ENCODE measurements at regions not wholly inside any gene's neighbourhood (a gene's known extent, or its start where the extent isn't known, plus 50 kb on each side); places are given as distances from the start of the nearest gene placed in this dataset.

GRCh38 chr11:36790526-36790925 is 192.5 kb upstream of the RAG2 start:
- no peak overlapping the region for H2BK20ac ChIP-seq (ENCODE audit: low read depth, low read length, poor library complexity, severe bottlenecking)
- Mint-ChIP-seq H3K4me1 (peaks cover 9 to 12% of the 10 kb centered on the region in 2 experiments), H3K4me3 (no peak overlapping the region), H3K9me3 (peaks cover 4 to 5% of the 10 kb centered on the region in 2 experiments; a peak in 4 of 5 replicates), H3K36me3 (ENCODE audit: insufficient read depth in 1 of 3, low read depth in 3 of 3) (no peaks in the 10 kb centered on the region; a peak in 1 of 7 replicates), H3K27ac (no peak overlapping the region), H3K27me3 (ENCODE audit: low read depth) (no peaks in the 10 kb centered on the region; the same call in 1 of the 2 replicates)
- H4K20me1 ChIP-seq (ENCODE audit: control insufficient read depth, insufficient read depth, insufficient read length), result no peaks in the 10 kb centered on the region
- DNase-seq, result no peak
- H3K4me1 ChIP-seq (ENCODE audit: insufficient read depth, low read length), result no peaks in the 10 kb centered on the region; the same call in 1 of the 2 replicates
- H3T11ph ChIP-seq (ENCODE audit: low read length), result no peak overlapping the region
- no peak overlapping the region for H4K5ac ChIP-seq (ENCODE audit: insufficient read length, low read depth, low read length)
- H2AFZ ChIP-seq (ENCODE audit: low read length), result no peak overlapping the region
- H2BK120ac ChIP-seq (ENCODE audit: low read depth, low read length, poor library complexity, severe bottlenecking), result no peak overlapping the region
- no peak overlapping the region for H3K9ac ChIP-seq (ENCODE audit: extremely low read depth, insufficient read length, low read length)
- H2BK5ac ChIP-seq (ENCODE audit: insufficient read length, low read length), result no peak overlapping the region
- no peaks in the 10 kb centered on the region for H3K79me1 ChIP-seq (ENCODE audit: insufficient read depth, low read depth, low read length, poor library complexity, severe bottlenecking)
- no peak overlapping the region for H3K18ac ChIP-seq (ENCODE audit: insufficient read length, low read depth, low read length)
- H3K23ac ChIP-seq (ENCODE audit: insufficient read length, low read depth, low read length), result no peak overlapping the region
- no CpG with 5 or more reads among the region's 3 CpGs for WGBS (ENCODE audit: extremely low coverage, insufficient read length, low lambda C conversion rate)
- H4K8ac ChIP-seq (replicated peaks; ENCODE audit: insufficient read length, low read depth, low read length), result no peak overlapping the region
- no peaks in the 10 kb centered on the region for H3K9me3 ChIP-seq (ENCODE audit: control insufficient read depth, low read depth, low read length)
- no peak overlapping the region for H3K4me2 ChIP-seq (ENCODE audit: insufficient read depth, insufficient read length, low read length)
- no peaks in the 10 kb centered on the region for H3K23me2 ChIP-seq (ENCODE audit: insufficient read length, low read depth, low read length, poor library complexity, severe bottlenecking)
- H2AK5ac ChIP-seq (ENCODE audit: insufficient read length, low read length), result no peak overlapping the region
- no peak overlapping the region for H3K4ac ChIP-seq (ENCODE audit: low read depth, low read length)
- no peak for TF ChIP-seq CTCF (conservative IDR thresholded peaks at IDR 0.05)
- no peak overlapping the region for H2BK12ac ChIP-seq (ENCODE audit: insufficient read length, low read depth, low read length)
- H3K27me3 ChIP-seq (ENCODE audit: insufficient read depth, low read length), result no peaks in the 10 kb centered on the region
- H3K27ac ChIP-seq (ENCODE audit: insufficient read length, low read depth, low read length), result no peak overlapping the region
- no peak overlapping the region for H2BK15ac ChIP-seq (ENCODE audit: low read depth, low read length)
- no peak overlapping the region for H3K56ac ChIP-seq (ENCODE audit: insufficient read length, low read depth, low read length)
- no peaks in the 10 kb centered on the region for H3K79me2 ChIP-seq (ENCODE audit: insufficient read depth, low read length)
- no peak overlapping the region for H3K14ac ChIP-seq (ENCODE audit: insufficient read depth, low read length)
- H4K91ac ChIP-seq (ENCODE audit: insufficient read length, low read depth, low read length), result no peak overlapping the region
